Fibroblast of lung (primary cell): ENCODE measurements at regions not wholly inside any gene's neighbourhood (a gene's known extent, or its start where the extent isn't known, plus 50 kb on each side); places are given as distances from the start of the nearest gene placed in this dataset.

Experiments
- CTCF ChIP-seq, 2 donors: IDR thresholded peaks in 1 of 2; conservative IDR thresholded peaks in 1 of 2; 1 replicate in 1 of 2; 2 replicates in 1 of 2; pipeline ENCODE4 v1.5.1; 2011 to 2012; ENCODE audit warnings: low read length in 2 of 2, control low read depth in 1 of 2, inconsistent platforms in 1 of 2, low read depth in 1 of 2, mild to moderate bottlenecking in 1 of 2
- EZH2 ChIP-seq: IDR thresholded peaks from 2 replicates; pipeline ENCODE4 v1.5.1; 2012; ENCODE audit warnings: low read length, control low read depth, mild to moderate bottlenecking; ENCODE audit errors: missing control alignments

- no peak for TF ChIP-seq CTCF (conservative IDR thresholded peaks at IDR 0.05 in 1 of 2, IDR thresholded peaks at IDR 0.05 in 1 of 2; ENCODE audit: low read depth in 1 of 2, low read length in 2 of 2)
- no peak for TF ChIP-seq EZH2
Observed at GRCh38 chr2:8380566-8380965, 301.3 kb upstream of the ID2 start.
